ENCODE measurements at regions not wholly inside any gene's neighbourhood (a gene's known extent, or its start where the extent isn't known, plus 50 kb on each side); places are given as distances from the start of the nearest gene placed in this dataset.
"Not testable (repeated sequence)": the region's sequence is repeated elsewhere in the genome, so short reads cannot be mapped to it uniquely, and the experiment has no call there.

- no peak for DNase-seq (ENCODE audit: low read depth)
Measured at GRCh38 chr10:33101392-33101787, 143.4 kb upstream of the ITGB1 start.

DNA sequence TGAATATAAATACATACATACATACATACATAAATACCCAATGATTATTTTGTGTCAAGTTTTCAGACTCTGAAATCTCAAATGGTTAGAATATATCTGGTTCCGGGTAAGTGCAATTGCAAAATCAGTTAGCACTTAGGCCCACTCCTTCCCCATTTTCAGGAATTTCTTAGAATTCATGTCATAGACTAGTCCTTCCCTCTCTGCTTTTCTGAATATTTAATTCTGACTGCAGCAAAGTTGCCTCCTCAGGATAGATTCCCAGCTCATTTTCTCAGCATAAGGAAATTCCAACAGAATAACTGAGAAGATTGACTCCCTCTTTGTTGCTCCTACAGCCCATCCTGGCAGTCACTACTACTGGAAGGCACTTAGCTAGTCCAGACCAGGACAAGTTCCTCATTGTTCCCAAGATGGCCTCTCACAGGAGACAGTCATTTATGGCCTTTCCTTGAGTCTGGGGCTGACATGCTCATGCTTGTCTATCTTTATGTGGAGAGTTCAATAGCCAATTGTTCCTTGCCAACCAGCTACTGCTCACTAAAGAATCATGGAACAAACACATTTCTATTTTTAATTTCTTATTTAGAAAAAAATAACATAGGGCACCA lies 142.9 kb upstream of the ITGB1 start:
- peak; percentile 53 for DNase-seq (ENCODE audit: low read depth)

GRCh38 chr10:33099748-33100147 lies 141.7 kb upstream of the ITGB1 start:
- peak; percentile 23 for DNase-seq (ENCODE audit: low read depth)

DNA sequence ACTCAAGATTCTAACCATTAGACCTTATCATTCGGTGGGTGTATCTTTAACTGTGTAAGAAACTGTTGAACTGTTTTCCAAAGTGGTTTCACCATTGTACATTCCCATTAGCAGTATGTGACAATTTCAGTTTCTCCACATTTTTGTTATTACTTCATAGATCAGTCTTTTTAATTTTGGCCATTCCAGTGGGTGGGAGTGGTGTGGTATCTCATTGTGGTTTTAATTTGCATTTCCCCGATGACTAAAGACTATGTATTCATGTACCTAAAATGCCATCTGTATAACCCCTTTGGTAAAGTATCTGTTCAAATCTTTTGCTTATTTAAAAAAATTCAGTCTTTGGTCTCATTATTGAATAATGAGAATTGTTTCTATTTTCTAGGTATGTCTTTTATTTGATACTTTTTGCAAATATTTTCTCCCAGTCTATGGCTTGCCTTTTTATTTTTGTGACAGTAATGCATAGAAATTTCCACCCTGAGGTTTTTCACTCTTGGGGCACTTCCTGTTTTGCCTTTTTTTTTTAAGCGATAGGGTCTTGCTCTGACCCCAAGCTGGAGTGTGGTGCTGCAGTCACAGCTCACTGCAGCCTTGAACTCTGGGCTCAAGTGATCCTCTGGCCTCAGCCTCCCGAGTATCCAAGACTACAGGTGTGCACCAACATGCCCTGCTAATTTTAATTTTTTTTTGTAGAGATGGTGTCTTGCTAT lies 141.1 kb upstream of the ITGB1 start:
- DNase-seq (ENCODE audit: low read depth): peak; percentile 38

- no peak for DNase-seq (ENCODE audit: low read depth)
Measured at GRCh38 chr10:33095867-33096815, 138.1 kb upstream of the ITGB1 start.

- DNase-seq (ENCODE audit: low read depth): peak; percentile 51
Measured at GRCh38 chr10:33094263-33095051, 136.4 kb upstream of the ITGB1 start.

GRCh38 chr10:33093362-33093761 lies 135.3 kb upstream of the ITGB1 start:
- no peak for DNase-seq (ENCODE audit: low read depth)

GRCh38 chr10:33092596-33092995 lies 134.6 kb upstream of the ITGB1 start:
- DNase-seq (ENCODE audit: low read depth): no peak

DNA sequence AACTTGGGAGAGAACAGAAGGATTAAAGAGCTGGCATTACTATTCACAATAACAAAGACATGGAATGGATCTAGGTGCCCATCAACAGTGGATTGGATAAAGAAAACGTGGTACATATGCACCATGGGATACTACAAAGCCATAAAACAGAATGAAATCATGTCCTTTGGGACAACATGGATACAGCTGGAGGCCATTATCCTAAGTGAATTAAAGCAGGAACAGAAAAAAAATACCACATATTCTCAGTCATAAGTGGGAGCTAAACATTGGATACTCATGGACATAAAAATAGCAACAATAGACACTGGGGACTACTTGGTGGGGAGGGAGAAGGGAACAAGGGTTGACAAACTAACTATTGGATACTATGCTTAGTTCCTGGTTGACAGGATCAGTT lies 133.2 kb upstream of the ITGB1 start:
- no peak for DNase-seq (ENCODE audit: low read depth)

DNA sequence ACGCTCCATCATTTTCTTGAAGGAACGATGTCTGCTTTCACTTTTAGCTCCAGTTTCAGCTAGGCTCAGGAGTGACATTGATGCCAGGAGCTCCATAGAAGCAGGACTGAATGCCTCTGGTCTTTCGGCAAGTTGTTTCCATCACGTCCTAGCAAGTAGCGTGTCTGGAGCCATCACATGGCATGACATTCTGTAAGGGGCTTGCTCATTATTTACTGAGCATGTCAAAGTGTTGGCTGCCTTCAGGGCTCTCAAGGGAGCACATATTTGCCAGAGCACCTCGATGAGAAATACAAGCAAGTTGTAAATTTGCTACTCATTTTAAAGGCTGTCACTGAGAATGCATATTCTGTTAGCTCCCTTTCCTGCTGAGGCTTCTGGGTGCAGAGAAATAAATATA lies 131.0 kb upstream of the ITGB1 start:
- no peak for DNase-seq (ENCODE audit: low read depth)

GRCh38 chr10:33087922-33088321 lies 129.9 kb upstream of the ITGB1 start:
- no peak for DNase-seq (ENCODE audit: low read depth)

- no peak for DNase-seq (ENCODE audit: low read depth)
Measured at GRCh38 chr10:33087152-33087551, 129.1 kb upstream of the ITGB1 start.

DNA sequence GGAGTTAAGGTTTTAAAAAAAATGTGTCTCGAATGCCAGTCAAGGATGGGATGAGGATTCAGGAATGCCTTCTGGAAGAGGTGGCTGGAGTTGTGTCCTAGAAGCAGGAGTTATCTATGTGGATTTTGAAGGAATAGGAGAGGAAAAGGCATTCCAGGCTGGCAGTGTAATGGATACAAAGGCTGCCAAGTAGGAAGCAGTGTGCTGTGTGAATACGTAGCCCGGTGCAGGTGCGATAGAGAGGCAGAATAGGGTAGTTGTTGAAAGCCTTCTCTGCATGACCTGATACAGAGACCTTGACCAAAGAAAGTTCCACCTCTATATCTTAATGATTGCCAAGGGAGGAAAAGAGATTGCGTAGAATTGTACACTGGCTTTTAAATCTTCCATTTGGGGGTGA lies 128.1 kb upstream of the ITGB1 start:
- no peak for DNase-seq (ENCODE audit: low read depth)

DNA sequence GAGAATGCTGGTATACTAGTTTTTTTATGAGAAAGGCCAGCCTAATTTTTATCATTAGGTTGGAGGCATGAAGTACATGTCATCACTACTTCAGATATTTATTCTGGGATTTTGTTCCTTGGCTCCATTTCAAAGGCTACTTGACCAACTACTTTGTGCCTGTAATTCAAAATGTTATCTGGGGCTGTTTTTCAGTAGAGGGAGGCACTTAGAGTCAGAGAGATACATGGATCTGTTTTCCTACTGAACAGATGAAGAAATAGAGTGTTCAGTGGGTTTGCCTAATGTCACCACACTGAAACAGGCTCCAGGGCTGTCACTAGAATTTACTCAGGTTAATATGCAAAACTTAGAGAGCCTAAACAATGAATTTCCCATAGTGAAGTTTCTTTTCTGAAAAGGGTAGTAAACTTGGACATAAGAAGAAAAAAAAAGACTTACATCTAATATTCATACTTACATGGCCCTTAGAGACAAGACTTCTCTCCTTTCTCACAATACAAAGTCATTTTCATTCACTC lies 127.3 kb upstream of the ITGB1 start:
- DNase-seq (ENCODE audit: low read depth): no peak

- DNase-seq (ENCODE audit: low read depth): no peak
Measured at GRCh38 chr10:33084453-33084852, 126.4 kb upstream of the ITGB1 start.

GRCh38 chr10:33082373-33082895 lies 124.4 kb upstream of the ITGB1 start:
- DNase-seq (ENCODE audit: low read depth): no peak

GRCh38 chr10:33080467-33080866 lies 122.4 kb upstream of the ITGB1 start:
- DNase-seq (ENCODE audit: low read depth): not testable (repeated sequence)

DNA sequence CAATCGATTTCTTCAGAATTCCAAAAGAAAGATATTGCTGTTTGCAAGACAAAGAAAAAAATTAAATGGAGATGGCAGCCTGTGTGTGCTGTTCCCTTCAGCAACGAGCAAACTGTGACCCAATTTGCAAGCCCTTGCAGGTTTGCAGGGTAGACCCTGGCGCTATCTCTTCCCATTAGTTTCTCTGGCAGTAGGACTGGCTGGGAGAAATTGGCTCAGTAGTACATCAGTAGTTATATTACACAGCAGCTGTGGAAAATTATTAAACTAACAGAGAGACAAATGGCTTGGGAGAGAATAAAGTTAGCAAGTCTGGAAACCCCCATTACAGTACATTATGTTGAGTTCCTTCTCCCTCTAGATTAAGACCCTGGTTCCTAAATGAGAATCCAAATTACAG lies 116.4 kb upstream of the ITGB1 start:
- no peak for DNase-seq (ENCODE audit: low read depth)

DNA sequence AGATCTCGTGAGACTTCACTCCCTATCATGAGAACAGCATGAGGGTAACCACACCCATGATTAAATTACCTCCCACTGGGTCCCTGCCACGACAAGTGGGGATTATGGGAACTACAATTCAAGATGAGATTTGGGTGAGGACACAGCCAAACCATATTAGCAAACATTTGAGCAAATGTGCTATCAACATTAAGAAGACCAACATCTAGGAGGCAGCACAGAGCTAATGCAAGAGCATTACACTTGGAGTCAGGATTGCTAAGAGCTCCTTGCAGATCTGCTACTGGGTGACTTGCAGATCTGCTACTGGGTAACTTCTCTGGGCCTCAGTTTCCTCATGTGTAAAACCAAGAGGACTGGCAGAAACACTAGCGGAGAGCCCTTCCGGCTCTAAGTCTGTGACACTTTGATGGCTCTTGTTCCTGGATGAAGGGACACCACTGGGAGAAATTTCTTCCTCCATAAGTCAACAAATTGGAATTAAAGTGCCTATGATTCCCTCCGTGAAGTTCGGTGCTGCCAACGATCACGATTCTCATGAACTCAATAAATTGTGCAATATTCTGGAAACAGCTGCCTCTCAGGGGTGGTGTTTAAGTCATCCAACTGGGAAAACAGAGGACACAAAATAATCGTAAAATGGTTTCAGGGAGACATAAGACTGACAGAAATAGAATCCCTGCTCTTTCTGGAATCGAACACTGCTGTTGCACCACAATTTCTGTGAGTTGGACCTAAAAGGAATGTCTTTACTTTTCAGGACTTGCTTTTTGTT lies 115.8 kb upstream of the ITGB1 start:
- DNase-seq (ENCODE audit: low read depth): peak; percentile 10

- DNase-seq (ENCODE audit: low read depth): no peak
Measured at GRCh38 chr10:33071857-33072256, 113.8 kb upstream of the ITGB1 start.

- DNase-seq (ENCODE audit: low read depth): no peak
Measured at GRCh38 chr10:33070101-33070500, 112.1 kb upstream of the ITGB1 start.
